22Rv1 (cell line): ENCODE measurements at regions not wholly inside any gene's neighbourhood (a gene's known extent, or its start where the extent isn't known, plus 50 kb on each side); places are given as distances from the start of the nearest gene placed in this dataset.

ENCODE experiments used
- CTCF ChIP-seq: fragments of 450-650 bp; IDR thresholded peaks from 2 replicates; pipeline ENCODE4 v1.5.1; 2017; ENCODE audit warnings: mild to moderate bottlenecking
- ZFX ChIP-seq: fragments of 450-650 bp; IDR thresholded peaks from 2 replicates; pipeline ENCODE4 v1.6.1; 2017; ENCODE audit warnings: antibody characterized with exemption, borderline replicate concordance

- TF ChIP-seq CTCF (no peak), ZFX (no peak)
Observed at GRCh38 chrX:99051639-99052038, 1358.4 kb downstream of the PCDH19 start.
